ENCODE measurements at regions not wholly inside any gene's neighbourhood (a gene's known extent, or its start where the extent isn't known, plus 50 kb on each side); places are given as distances from the start of the nearest gene placed in this dataset.

DNA sequence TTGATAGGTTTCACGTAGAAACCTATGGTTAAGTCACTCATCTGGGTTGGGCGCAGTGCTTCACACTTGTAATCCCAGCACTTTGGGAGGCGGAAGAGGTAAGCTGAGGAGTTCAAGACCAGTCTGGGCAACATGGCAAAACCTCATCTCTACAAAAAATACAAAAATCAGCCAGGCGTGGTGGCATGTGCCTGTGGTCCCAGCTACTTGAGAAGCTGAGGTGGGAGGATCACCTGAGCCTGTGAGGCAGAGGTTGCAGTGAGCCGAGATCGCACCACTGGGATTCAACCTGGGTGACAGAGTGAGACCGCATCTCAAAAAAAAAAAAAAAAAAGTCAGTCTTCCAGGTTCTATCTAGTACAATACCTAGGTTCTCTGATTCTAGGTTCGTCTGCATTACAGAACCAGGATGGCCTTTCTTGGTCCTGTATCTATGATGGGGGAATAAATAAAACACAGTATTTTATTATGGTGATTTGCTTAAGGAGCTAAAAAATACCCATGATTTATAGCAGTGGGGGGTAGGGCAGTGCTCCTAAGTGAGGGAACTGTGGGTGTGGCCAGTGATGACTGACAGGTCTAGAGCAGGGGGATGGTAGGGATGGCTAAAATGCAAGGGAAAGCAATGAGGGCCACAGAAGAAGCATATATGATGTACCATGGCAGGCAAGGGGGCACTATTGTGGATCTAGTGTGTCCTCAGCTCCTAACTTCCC is 65.5 kb upstream of the NUP160 start:
- no peak for DNase-seq
- H3K4me1 ChIP-seq (ENCODE audit: control insufficient read depth, insufficient read depth, low read length), result peaks cover 28% of the 10 kb centered on the region
- no peak overlapping the region for H3K27ac Mint-ChIP-seq

DNA sequence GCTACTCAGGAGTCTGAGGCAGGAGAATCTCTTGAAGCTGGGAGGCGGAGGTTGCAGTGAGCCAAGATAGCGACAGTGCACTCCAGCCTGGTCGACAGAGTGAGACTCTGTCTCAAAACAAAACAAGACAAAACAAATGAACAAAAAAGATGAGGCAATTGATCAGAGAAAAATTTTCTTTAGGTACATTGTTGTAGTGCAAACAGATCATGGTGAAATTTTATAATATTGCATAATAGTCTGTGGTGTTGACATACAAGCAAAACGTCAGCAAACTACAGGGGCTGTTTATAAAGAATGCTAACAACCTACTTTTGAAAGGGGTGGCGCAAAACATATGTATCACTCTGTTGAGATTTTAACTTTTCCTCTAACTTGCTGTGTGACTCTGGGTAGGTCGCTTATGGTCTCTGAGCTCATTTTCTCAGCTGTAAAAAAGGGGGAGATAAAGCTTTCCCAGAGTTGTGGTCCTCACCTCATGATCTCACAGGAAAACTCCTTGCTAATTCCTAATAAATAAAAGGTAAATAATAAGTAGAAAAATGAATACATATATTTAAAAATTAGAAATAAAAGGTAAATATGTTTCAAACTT is 64.8 kb upstream of the NUP160 start:
- Mint-ChIP-seq H3K4me3 (no peak overlapping the region), H3K27me3 (ENCODE audit: low read depth in 2 of 2) (no peaks in the 10 kb centered on the region), H3K4me1 (peaks cover under 1 to 7% of the 10 kb centered on the region in 2 donors), H3K36me3 (no peaks in the 10 kb centered on the region), H3K9me3 (no peaks in the 10 kb centered on the region), H3K27ac (no peak overlapping the region)
- Histone ChIP-seq H3K4me1 (ENCODE audit: control insufficient read depth, insufficient read depth, low read length) (peaks cover 23% of the 10 kb centered on the region), H3K36me3 (ENCODE audit: control insufficient read depth, insufficient read depth, low read length) (no peaks in the 10 kb centered on the region), H3K27ac (ENCODE audit: low read length) (no peak overlapping the region), H3K27me3 (ENCODE audit: control insufficient read depth, insufficient read depth, low read length) (no peaks in the 10 kb centered on the region), H3K4me3 (ENCODE audit: low read length) (no peak overlapping the region), H3K9me3 (ENCODE audit: control insufficient read depth, insufficient read depth, low read length) (no peaks in the 10 kb centered on the region)
- intact Hi-C loops (cut with micrococcal nuclease), result no loop called here
- TF ChIP-seq, protein P1, sequence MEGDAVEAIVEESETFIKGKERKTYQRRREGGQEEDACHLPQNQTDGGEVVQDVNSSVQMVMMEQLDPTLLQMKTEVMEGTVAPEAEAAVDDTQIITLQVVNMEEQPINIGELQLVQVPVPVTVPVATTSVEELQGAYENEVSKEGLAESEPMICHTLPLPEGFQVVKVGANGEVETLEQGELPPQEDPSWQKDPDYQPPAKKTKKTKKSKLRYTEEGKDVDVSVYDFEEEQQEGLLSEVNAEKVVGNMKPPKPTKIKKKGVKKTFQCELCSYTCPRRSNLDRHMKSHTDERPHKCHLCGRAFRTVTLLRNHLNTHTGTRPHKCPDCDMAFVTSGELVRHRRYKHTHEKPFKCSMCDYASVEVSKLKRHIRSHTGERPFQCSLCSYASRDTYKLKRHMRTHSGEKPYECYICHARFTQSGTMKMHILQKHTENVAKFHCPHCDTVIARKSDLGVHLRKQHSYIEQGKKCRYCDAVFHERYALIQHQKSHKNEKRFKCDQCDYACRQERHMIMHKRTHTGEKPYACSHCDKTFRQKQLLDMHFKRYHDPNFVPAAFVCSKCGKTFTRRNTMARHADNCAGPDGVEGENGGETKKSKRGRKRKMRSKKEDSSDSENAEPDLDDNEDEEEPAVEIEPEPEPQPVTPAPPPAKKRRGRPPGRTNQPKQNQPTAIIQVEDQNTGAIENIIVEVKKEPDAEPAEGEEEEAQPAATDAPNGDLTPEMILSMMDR (IDR thresholded peaks at IDR 0.05), result no peak
- DNase-seq, result no peak
- no peak for ATAC-seq
- WGBS (ENCODE audit: insufficient coverage), result 75% methylated on average over 4 of the region's 6 CpGs

More for the DNA sequence above, 65.5 kb upstream of the NUP160 start:
- H3K36me3 ChIP-seq (ENCODE audit: control insufficient read depth, insufficient read depth, low read length), result no peaks in the 10 kb centered on the region
- intact Hi-C loops (cut with micrococcal nuclease), result no loop called here
- no peaks in the 10 kb centered on the region for H3K9me3 ChIP-seq (ENCODE audit: control insufficient read depth, insufficient read depth, low read length)
- no peaks in the 10 kb centered on the region for H3K9me3 Mint-ChIP-seq
- no peaks in the 10 kb centered on the region for H3K27me3 Mint-ChIP-seq (ENCODE audit: low read depth in 2 of 2)
- H3K4me3 Mint-ChIP-seq, result no peak overlapping the region
- H3K4me1 Mint-ChIP-seq, result peaks cover 8 to 10% of the 10 kb centered on the region in 2 donors
- no peak overlapping the region for H3K4me3 ChIP-seq (ENCODE audit: low read length)
- no peak for ATAC-seq
- TF ChIP-seq, protein P1 (IDR thresholded peaks at IDR 0.05), result no peak
- no peak overlapping the region for H3K27ac ChIP-seq (ENCODE audit: low read length)
- no peaks in the 10 kb centered on the region for H3K27me3 ChIP-seq (ENCODE audit: control insufficient read depth, insufficient read depth, low read length)
- H3K36me3 Mint-ChIP-seq, result no peaks in the 10 kb centered on the region
- WGBS (ENCODE audit: insufficient coverage), result 84% methylated on average over 8 of the region's 8 CpGs

DNA sequence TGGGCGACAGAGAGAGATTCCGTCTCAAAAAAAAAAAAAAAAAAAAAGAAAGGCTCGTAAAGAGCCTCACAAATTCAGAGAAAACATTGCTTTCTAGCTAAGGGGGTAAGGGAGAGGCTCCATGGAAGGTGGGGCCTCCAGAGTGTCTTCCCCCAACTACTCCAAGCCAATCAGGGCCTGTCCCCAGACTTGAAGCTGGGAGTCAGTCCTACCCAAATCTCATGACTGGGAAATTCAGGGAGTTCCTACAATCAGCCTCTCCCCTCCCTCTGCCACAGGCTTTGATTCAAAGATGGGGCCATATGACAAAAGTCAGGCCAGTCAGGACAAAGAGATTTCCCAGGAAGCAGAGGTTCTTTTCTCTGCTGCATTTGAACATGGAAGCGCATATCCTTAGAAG is 63.0 kb upstream of the NUP160 start:
- Mint-ChIP-seq H3K27me3 (ENCODE audit: low read depth in 2 of 2) (no peaks in the 10 kb centered on the region), H3K4me3 (no peak overlapping the region), H3K9me3 (no peaks in the 10 kb centered on the region), H3K4me1 (peaks cover 0 to 4% of the 10 kb centered on the region in 2 donors), H3K27ac (no peak overlapping the region), H3K36me3 (no peaks in the 10 kb centered on the region)
- H3K4me1 ChIP-seq (ENCODE audit: control insufficient read depth, insufficient read depth, low read length), result peaks cover 10% of the 10 kb centered on the region
- TF ChIP-seq, protein P1 (IDR thresholded peaks at IDR 0.05), result no peak
- ATAC-seq (no peak), DNase-seq (no peak)
- intact Hi-C loops (cut with micrococcal nuclease), result no loop called here
- H3K9me3 ChIP-seq (ENCODE audit: control insufficient read depth, insufficient read depth, low read length), result no peaks in the 10 kb centered on the region
- H3K27me3 ChIP-seq (ENCODE audit: control insufficient read depth, insufficient read depth, low read length), result no peaks in the 10 kb centered on the region
- 97% methylated on average over 1 of the region's 4 CpGs for whole genome bisulfite sequencing (ENCODE audit: insufficient coverage)
- no peak overlapping the region for H3K27ac ChIP-seq (ENCODE audit: low read length)
- H3K36me3 ChIP-seq (ENCODE audit: control insufficient read depth, insufficient read depth, low read length), result no peaks in the 10 kb centered on the region
- H3K4me3 ChIP-seq (ENCODE audit: low read length), result no peak overlapping the region
